SK-N-SH treated with all-trans-retinoic acid at 6 μM for 48 hours (cell line): ENCODE measurements at regions not wholly inside any gene's neighbourhood (a gene's known extent, or its start where the extent isn't known, plus 50 kb on each side); places are given as distances from the start of the nearest gene placed in this dataset.

Source experiments
- ATAC-seq: fragments of 200-7000 bp; cut with Tn5 transposase; 3 replicates; pipeline ENCODE4 v1.9.1; 2020; ENCODE audit warnings: mild to moderate bottlenecking, moderate library complexity
- ARNTL ChIP-seq: fragments of 450-650 bp; formaldehyde crosslinking; IDR thresholded peaks from 2 replicates; pipeline ENCODE4 v1.5.0; 2020; ENCODE audit warnings: low read depth, mild to moderate bottlenecking, moderate library complexity, borderline replicate concordance
- BACH2 ChIP-seq: fragments of 250-450 bp; sonication (Bioruptor Pico); IDR thresholded peaks from 2 replicates; pipeline ENCODE4 v1.9.0; 2021; ENCODE audit warnings: mild to moderate bottlenecking, borderline replicate concordance
- GLIS3 ChIP-seq: fragments of 250-450 bp; sonication (Bioruptor Pico); IDR thresholded peaks from 2 replicates; pipeline ENCODE4 v1.5.0; 2020; ENCODE audit warnings: mild to moderate bottlenecking, moderate library complexity
- ISL1 ChIP-seq: fragments of 250-450 bp; sonication (Bioruptor Pico); IDR thresholded peaks from 2 replicates; pipeline ENCODE4 v2.1.2; 2022; ENCODE audit warnings: mild to moderate bottlenecking, moderate library complexity
- OSR1 ChIP-seq: fragments of 250-450 bp; sonication (Bioruptor Pico); IDR thresholded peaks from 2 replicates; pipeline ENCODE4 v1.8.0; 2022; ENCODE audit warnings: moderate library complexity, mild to moderate bottlenecking, inconsistent platforms
- PPARA ChIP-seq: fragments of 250-450 bp; sonication (Bioruptor Pico); IDR thresholded peaks from 2 replicates; pipeline ENCODE4 v1.5.0; 2020; ENCODE audit warnings: mild to moderate bottlenecking, borderline replicate concordance
- RARB ChIP-seq: fragments of 250-450 bp; sonication (Bioruptor Pico); IDR thresholded peaks from 2 replicates; pipeline ENCODE4 v1.8.0; 2021; ENCODE audit warnings: mild to moderate bottlenecking, moderate library complexity
- SNAI2 ChIP-seq: fragments of 250-450 bp; sonication (Bioruptor Pico); IDR thresholded peaks from 2 replicates; pipeline ENCODE4 v1.5.0; 2020; ENCODE audit warnings: mild to moderate bottlenecking, moderate library complexity
- TOX ChIP-seq: fragments of 250-450 bp; sonication (Bioruptor Pico); IDR thresholded peaks from 2 replicates; pipeline ENCODE4 v1.8.0; 2021; ENCODE audit warnings: mild to moderate bottlenecking, moderate library complexity, borderline replicate concordance
- ZC3H10 ChIP-seq: fragments of 250-450 bp; sonication (Bioruptor Pico); IDR thresholded peaks from 2 replicates; pipeline ENCODE4 v1.5.1; 2021; ENCODE audit warnings: mild to moderate bottlenecking, moderate library complexity
- ZFP3 ChIP-seq: fragments of 250-450 bp; sonication (Bioruptor Pico); IDR thresholded peaks from 2 replicates; pipeline ENCODE4 v1.5.0; 2020; ENCODE audit warnings: mild to moderate bottlenecking, moderate library complexity
- ZFP30 ChIP-seq: fragments of 450-650 bp; formaldehyde crosslinking; IDR thresholded peaks from 2 replicates; pipeline ENCODE4 v1.5.0; 2022; ENCODE audit warnings: mild to moderate bottlenecking, moderate library complexity
- ZNF565 ChIP-seq: fragments of 450-650 bp; formaldehyde crosslinking; conservative IDR thresholded peaks from 2 replicates; pipeline ENCODE4 v1.5.0; 2020; ENCODE audit warnings: low read depth, mild to moderate bottlenecking, moderate library complexity
- ZNF70 ChIP-seq: fragments of 450-650 bp; formaldehyde crosslinking; IDR thresholded peaks from 2 replicates; pipeline ENCODE4 v1.5.0; 2020; ENCODE audit warnings: mild to moderate bottlenecking, moderate library complexity
- ZNF8 ChIP-seq: fragments of 450-650 bp; formaldehyde crosslinking; IDR thresholded peaks from 2 replicates; pipeline ENCODE4 v1.5.0; 2020; ENCODE audit warnings: mild to moderate bottlenecking, moderate library complexity
- TF ChIP-seq, protein P1 (sequence below): fragments of 250-450 bp; sonication (Bioruptor Pico); IDR thresholded peaks from 2 replicates; pipeline ENCODE4 v1.5.0; 2020; ENCODE audit warnings: mild to moderate bottlenecking, moderate library complexity
- TF ChIP-seq, protein P2 (sequence below): fragments of 250-450 bp; sonication (Bioruptor Pico); IDR thresholded peaks from 2 replicates; pipeline ENCODE4 v1.5.1; 2020; ENCODE audit warnings: low read depth, mild to moderate bottlenecking, moderate library complexity
- TF ChIP-seq, protein P3 (sequence below): fragments of 250-450 bp; sonication (Bioruptor Pico); IDR thresholded peaks from 2 replicates; pipeline ENCODE4 v1.8.0; 2021; ENCODE audit warnings: low read depth, mild to moderate bottlenecking, moderate library complexity, borderline replicate concordance
- TF ChIP-seq, protein P4 (sequence below): fragments of 250-450 bp; sonication (Bioruptor Pico); IDR thresholded peaks from 2 replicates; pipeline ENCODE4 v1.5.1; 2021; ENCODE audit warnings: mild to moderate bottlenecking, moderate library complexity

DNA sequence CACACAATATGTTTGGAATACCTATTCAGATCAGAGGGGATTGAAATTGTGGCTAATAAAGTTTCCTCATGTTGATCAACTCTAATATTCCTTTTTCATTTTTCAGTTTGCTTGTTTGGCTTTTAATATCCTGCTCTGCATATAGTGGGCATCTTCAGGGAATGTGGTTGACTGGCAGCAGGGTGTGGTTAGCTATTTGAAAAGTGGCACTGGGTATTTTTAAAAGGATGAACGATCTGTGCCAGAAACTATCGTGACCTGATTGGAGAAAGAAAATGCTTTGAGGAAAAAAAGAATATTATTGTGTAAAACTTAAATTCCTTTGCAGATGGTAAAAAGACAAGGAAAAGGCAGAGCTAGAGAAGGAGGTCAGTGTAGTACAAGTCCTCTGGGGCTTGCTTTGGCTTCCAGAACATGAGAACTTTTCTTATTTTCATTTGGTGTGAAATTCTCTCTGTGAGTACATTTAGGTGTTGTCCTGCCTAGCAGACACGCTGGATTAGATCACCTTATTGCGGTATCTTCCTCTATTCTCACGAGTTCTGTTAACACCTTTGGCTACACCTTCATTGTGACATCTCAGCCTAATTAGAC lies 329.7 kb upstream of the SNX7 start:
- ATAC-seq = no peak; the same call in 2 of the 3 replicates
- no peak for TF ChIP-seq ZFP30 (CRISPR knock-in tag)
- no peak for TF ChIP-seq BACH2 (CRISPR knock-in tag)
- TF ChIP-seq TOX (CRISPR knock-in tag) = no peak
- TF ChIP-seq, protein P1, sequence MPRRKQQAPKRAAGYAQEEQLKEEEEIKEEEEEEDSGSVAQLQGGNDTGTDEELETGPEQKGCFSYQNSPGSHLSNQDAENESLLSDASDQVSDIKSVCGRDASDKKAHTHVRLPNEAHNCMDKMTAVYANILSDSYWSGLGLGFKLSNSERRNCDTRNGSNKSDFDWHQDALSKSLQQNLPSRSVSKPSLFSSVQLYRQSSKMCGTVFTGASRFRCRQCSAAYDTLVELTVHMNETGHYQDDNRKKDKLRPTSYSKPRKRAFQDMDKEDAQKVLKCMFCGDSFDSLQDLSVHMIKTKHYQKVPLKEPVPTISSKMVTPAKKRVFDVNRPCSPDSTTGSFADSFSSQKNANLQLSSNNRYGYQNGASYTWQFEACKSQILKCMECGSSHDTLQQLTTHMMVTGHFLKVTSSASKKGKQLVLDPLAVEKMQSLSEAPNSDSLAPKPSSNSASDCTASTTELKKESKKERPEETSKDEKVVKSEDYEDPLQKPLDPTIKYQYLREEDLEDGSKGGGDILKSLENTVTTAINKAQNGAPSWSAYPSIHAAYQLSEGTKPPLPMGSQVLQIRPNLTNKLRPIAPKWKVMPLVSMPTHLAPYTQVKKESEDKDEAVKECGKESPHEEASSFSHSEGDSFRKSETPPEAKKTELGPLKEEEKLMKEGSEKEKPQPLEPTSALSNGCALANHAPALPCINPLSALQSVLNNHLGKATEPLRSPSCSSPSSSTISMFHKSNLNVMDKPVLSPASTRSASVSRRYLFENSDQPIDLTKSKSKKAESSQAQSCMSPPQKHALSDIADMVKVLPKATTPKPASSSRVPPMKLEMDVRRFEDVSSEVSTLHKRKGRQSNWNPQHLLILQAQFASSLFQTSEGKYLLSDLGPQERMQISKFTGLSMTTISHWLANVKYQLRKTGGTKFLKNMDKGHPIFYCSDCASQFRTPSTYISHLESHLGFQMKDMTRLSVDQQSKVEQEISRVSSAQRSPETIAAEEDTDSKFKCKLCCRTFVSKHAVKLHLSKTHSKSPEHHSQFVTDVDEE = no peak
- TF ChIP-seq ARNTL (CRISPR knock-in tag) = no peak
- TF ChIP-seq, protein P2, sequence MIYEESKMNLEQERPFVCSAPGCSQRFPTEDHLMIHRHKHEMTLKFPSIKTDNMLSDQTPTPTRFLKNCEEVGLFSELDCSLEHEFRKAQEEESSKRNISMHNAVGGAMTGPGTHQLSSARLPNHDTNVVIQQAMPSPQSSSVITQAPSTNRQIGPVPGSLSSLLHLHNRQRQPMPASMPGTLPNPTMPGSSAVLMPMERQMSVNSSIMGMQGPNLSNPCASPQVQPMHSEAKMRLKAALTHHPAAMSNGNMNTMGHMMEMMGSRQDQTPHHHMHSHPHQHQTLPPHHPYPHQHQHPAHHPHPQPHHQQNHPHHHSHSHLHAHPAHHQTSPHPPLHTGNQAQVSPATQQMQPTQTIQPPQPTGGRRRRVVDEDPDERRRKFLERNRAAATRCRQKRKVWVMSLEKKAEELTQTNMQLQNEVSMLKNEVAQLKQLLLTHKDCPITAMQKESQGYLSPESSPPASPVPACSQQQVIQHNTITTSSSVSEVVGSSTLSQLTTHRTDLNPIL (CRISPR knock-in tag) = no peak
- TF ChIP-seq ZNF70 = no peak
- TF ChIP-seq GLIS3 (CRISPR knock-in tag) = no peak
- no peak for TF ChIP-seq ZC3H10 (CRISPR knock-in tag)
- TF ChIP-seq ZNF565 (CRISPR knock-in tag) = no peak
- TF ChIP-seq SNAI2 = no peak
- TF ChIP-seq RARB (CRISPR knock-in tag) = no peak
- no peak for TF ChIP-seq ISL1 (CRISPR knock-in tag)
- no peak for TF ChIP-seq OSR1 (CRISPR knock-in tag)
- no peak for TF ChIP-seq PPARA
- TF ChIP-seq ZNF8 (CRISPR knock-in tag) = no peak

DNA sequence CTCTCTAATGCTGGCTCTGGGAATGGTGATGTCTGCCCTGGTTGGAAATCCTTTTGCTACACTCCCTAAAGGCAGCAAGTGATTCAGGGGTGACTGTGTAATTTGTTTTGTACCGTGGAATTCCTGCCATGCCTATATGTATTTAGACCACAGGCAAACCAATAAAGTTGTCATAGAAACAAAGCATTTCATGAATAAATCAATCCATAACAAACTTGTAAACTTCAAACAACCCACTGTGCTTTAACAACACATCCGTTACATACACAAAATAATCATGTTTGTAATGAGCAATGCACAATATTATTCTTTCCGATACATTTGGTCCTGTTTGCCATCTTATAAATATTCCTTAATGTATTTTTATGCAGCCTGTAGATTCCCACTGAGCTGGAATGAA lies 330.3 kb upstream of the SNX7 start:
- no peak for TF ChIP-seq SNAI2
- no peak for TF ChIP-seq GLIS3 (CRISPR knock-in tag)
- TF ChIP-seq ARNTL (CRISPR knock-in tag) = no peak
- no peak for TF ChIP-seq ZFP30 (CRISPR knock-in tag)
- no peak for TF ChIP-seq ZNF565 (CRISPR knock-in tag)
- TF ChIP-seq, protein P3, sequence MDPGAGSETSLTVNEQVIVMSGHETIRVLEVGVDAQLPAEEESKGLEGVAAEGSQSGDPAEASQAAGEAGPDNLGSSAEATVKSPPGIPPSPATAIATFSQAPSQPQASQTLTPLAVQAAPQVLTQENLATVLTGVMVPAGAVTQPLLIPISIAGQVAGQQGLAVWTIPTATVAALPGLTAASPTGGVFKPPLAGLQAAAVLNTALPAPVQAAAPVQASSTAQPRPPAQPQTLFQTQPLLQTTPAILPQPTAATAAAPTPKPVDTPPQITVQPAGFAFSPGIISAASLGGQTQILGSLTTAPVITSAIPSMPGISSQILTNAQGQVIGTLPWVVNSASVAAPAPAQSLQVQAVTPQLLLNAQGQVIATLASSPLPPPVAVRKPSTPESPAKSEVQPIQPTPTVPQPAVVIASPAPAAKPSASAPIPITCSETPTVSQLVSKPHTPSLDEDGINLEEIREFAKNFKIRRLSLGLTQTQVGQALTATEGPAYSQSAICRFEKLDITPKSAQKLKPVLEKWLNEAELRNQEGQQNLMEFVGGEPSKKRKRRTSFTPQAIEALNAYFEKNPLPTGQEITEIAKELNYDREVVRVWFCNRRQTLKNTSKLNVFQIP (CRISPR knock-in tag) = no peak
- no peak for TF ChIP-seq ZFP3 (CRISPR knock-in tag)
- no peak for TF ChIP-seq TOX (CRISPR knock-in tag)
- peak; percentile 72 for ATAC-seq

DNA sequence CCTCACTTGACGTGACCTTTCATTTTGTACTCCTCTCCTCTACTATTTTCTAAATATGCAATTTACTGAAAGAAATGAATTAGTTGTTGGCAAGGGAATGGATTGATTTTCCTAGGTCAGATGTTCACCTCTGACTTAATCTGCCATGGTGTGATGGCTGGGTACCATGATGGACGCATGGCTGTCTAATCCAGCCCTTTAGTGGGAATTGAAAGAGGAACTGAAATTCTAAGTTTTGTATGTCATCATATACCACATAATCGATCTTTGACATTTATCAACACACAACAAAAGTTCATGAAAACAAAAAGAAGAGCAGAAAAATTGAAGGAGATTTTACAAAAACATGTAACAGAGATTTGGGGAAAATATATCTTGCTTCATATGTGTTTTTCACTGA lies 331.3 kb upstream of the SNX7 start:
- TF ChIP-seq ISL1 (CRISPR knock-in tag) (no peak), BACH2 (CRISPR knock-in tag) (no peak), GLIS3 (CRISPR knock-in tag) (no peak), RARB (CRISPR knock-in tag) (no peak), PPARA (no peak)
- TF ChIP-seq, protein P2 (CRISPR knock-in tag) = no peak
- TF ChIP-seq, protein P4, sequence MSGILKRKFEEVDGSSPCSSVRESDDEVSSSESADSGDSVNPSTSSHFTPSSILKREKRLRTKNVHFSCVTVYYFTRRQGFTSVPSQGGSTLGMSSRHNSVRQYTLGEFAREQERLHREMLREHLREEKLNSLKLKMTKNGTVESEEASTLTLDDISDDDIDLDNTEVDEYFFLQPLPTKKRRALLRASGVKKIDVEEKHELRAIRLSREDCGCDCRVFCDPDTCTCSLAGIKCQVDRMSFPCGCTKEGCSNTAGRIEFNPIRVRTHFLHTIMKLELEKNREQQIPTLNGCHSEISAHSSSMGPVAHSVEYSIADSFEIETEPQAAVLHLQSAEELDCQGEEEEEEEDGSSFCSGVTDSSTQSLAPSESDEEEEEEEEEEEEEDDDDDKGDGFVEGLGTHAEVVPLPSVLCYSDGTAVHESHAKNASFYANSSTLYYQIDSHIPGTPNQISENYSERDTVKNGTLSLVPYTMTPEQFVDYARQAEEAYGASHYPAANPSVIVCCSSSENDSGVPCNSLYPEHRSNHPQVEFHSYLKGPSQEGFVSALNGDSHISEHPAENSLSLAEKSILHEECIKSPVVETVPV = no peak
- TF ChIP-seq, protein P1 = no peak
- no peak for ATAC-seq
